Natural killer cell (primary cell): ENCODE measurements at regions not wholly inside any gene's neighbourhood (a gene's known extent, or its start where the extent isn't known, plus 50 kb on each side); places are given as distances from the start of the nearest gene placed in this dataset.

ENCODE experiments used
- ATAC-seq, 3 donors: fragments of 150-1000 bp in 2 of 3; fragments of 200-7000 bp in 1 of 3; cut with Tn5 transposase; 1 replicate in 1 of 3; 2 replicates in 2 of 3; pipeline ENCODE4 v1.10.0; 2021; ENCODE audit warnings: mild to moderate bottlenecking in 2 of 3, moderate library complexity in 2 of 3
- DNase-seq, 2 donors: peaks; one replicate each; pipeline versions ENCODE4 v3.0.0 to v3.0.0-alpha.2; 2013 to 2021; ENCODE audit warnings: mixed read lengths in 1 of 2
- H3K27ac ChIP-seq: one replicate; pipeline ENCODE4 v1.5.1; 2013; ENCODE audit warnings: mild to moderate bottlenecking, low read length
- H3K27me3 ChIP-seq: one replicate; pipeline ENCODE4 v1.6.1; 2013; ENCODE audit warnings: low read length; ENCODE audit not compliant: control insufficient read depth, insufficient read depth
- H3K36me3 ChIP-seq: one replicate; pipeline ENCODE4 v1.6.1; 2013; ENCODE audit warnings: low read length; ENCODE audit not compliant: control insufficient read depth, insufficient read depth
- H3K4me1 ChIP-seq: one replicate; pipeline ENCODE4 v1.6.1; 2013; ENCODE audit warnings: low read length; ENCODE audit not compliant: control insufficient read depth, insufficient read depth
- H3K4me3 ChIP-seq: one replicate; pipeline ENCODE4 v1.5.1; 2013; ENCODE audit warnings: low read length
- H3K9me3 ChIP-seq: one replicate; pipeline ENCODE4 v1.6.1; 2013; ENCODE audit warnings: low read length; ENCODE audit not compliant: control insufficient read depth, insufficient read depth
- H3K27ac Mint-ChIP-seq, 2 donors: one replicate each; pipeline ENCODE4 v1.8.0; 2022; ENCODE audit warnings: mild to moderate bottlenecking in 2 of 2, mixed read lengths in 2 of 2, moderate library complexity in 1 of 2
- H3K27me3 Mint-ChIP-seq, 2 donors: one replicate each; pipeline ENCODE4 v1.8.0; 2022; ENCODE audit warnings: low read depth in 2 of 2, mixed read lengths in 2 of 2
- H3K36me3 Mint-ChIP-seq: one replicate; pipeline ENCODE4 v1.8.0; 2022; ENCODE audit warnings: mixed read lengths
- H3K4me1 Mint-ChIP-seq, 2 donors: one replicate each; pipeline ENCODE4 v1.8.0; 2022; ENCODE audit warnings: mixed read lengths in 2 of 2
- H3K4me3 Mint-ChIP-seq: one replicate; pipeline ENCODE4 v1.8.0; 2022; ENCODE audit warnings: mild to moderate bottlenecking, moderate library complexity, mixed read lengths
- H3K9me3 Mint-ChIP-seq, 2 donors: one replicate each; pipeline ENCODE4 v1.8.0; 2022; ENCODE audit warnings: mixed read lengths in 2 of 2
- CTCF ChIP-seq: fragments of 200-600 bp; IDR thresholded peaks from one replicate; pipeline ENCODE4 v1.8.0; 2022; ENCODE audit warnings: antibody characterized with exemption
- WGBS: methylation state at CpG from one replicate; pipeline ENCODE4 v1.1.7; 2013; ENCODE audit warnings: missing lambda C conversion rate; ENCODE audit not compliant: insufficient coverage; 5-methylcytosine and 5-hydroxymethylcytosine counted together
- intact Hi-C: fragments of 100-400 bp; cut with micrococcal nuclease; formaldehyde crosslinking; loops from one replicate; pipeline ENCODE4 v1.14.2; 2022

- no peaks in the 10 kb centered on the region for H3K36me3 ChIP-seq
- H3K27ac ChIP-seq, result no peak overlapping the region
- no peak overlapping the region for H3K27ac Mint-ChIP-seq
- H3K9me3 ChIP-seq, result no peaks in the 10 kb centered on the region
- DNase-seq, result no peak
- H3K4me1 ChIP-seq, result peaks cover 3% of the 10 kb centered on the region
- no peaks in the 10 kb centered on the region for H3K9me3 Mint-ChIP-seq
- H3K27me3 ChIP-seq, result peaks cover 4% of the 10 kb centered on the region
- peaks cover 6 to 11% of the 10 kb centered on the region in 2 donors for H3K27me3 Mint-ChIP-seq
- no peak for ATAC-seq
- no peak overlapping the region for H3K4me3 ChIP-seq
- peaks cover 0 to 4% of the 10 kb centered on the region in 2 donors for H3K4me1 Mint-ChIP-seq
- intact Hi-C loops, result no loop called here
- no peak overlapping the region for H3K4me3 Mint-ChIP-seq
- 83% methylated on average over 7 of the region's 7 CpGs for WGBS
- H3K36me3 Mint-ChIP-seq, result no peaks in the 10 kb centered on the region
- TF ChIP-seq CTCF, result no peak
Measured at GRCh38 chr2:10980886-10981425, 69.2 kb downstream of the KCNF1 start.

- DNase-seq (no peak), ATAC-seq (no peak)
- Histone ChIP-seq H3K9me3 (no peaks in the 10 kb centered on the region), H3K4me1 (peaks cover 3% of the 10 kb centered on the region), H3K4me3 (no peak overlapping the region), H3K27ac (no peak overlapping the region), H3K36me3 (no peaks in the 10 kb centered on the region), H3K27me3 (peaks cover 4% of the 10 kb centered on the region)
- intact Hi-C loops, result no loop called here
- no peaks in the 10 kb centered on the region for H3K9me3 Mint-ChIP-seq
- no peaks in the 10 kb centered on the region for H3K36me3 Mint-ChIP-seq
- TF ChIP-seq CTCF, result no peak
- H3K4me1 Mint-ChIP-seq, result peaks cover 0 to 4% of the 10 kb centered on the region in 2 donors
- no peak overlapping the region for H3K4me3 Mint-ChIP-seq
- WGBS, result 95% methylated on average over 7 of the region's 7 CpGs
- H3K27ac Mint-ChIP-seq, result no peak overlapping the region
- peaks cover 6 to 11% of the 10 kb centered on the region in 2 donors for H3K27me3 Mint-ChIP-seq
Measured at GRCh38 chr2:10981451-10981850, 69.7 kb downstream of the KCNF1 start.

GRCh38 chr2:10981941-10982431 lies 70.3 kb downstream of the KCNF1 start:
- TF ChIP-seq CTCF, result no peak
- Histone ChIP-seq H3K4me3 (no peak overlapping the region), H3K27ac (no peak overlapping the region), H3K4me1 (peaks cover 2% of the 10 kb centered on the region), H3K36me3 (no peaks in the 10 kb centered on the region), H3K27me3 (peaks cover 2% of the 10 kb centered on the region), H3K9me3 (no peaks in the 10 kb centered on the region)
- H3K4me1 Mint-ChIP-seq, result peaks cover 0 to 2% of the 10 kb centered on the region in 2 donors
- WGBS, result 88% methylated on average over 13 of the region's 13 CpGs
- no peaks in the 10 kb centered on the region for H3K9me3 Mint-ChIP-seq
- no peak overlapping the region for H3K27ac Mint-ChIP-seq
- peaks cover 6 to 11% of the 10 kb centered on the region in 2 donors for H3K27me3 Mint-ChIP-seq
- no peak overlapping the region for H3K4me3 Mint-ChIP-seq
- H3K36me3 Mint-ChIP-seq, result no peaks in the 10 kb centered on the region
- ATAC-seq (no peak), DNase-seq (no peak)
- intact Hi-C loops, result no loop called here
